IPS DF 19.7 (cell line): ENCODE measurements at regions not wholly inside any gene's neighbourhood (a gene's known extent, or its start where the extent isn't known, plus 50 kb on each side); places are given as distances from the start of the nearest gene placed in this dataset.

Source experiments
- DNase-seq: peaks from one replicate; pipeline ENCODE4 v3.0.0-alpha.2; 2013; ENCODE audit warnings: low read depth, low spot score

GRCh38 chr15:79230766-79231165 is 51.8 kb upstream of the ANKRD34C start:
- DNase-seq = no peak

- no peak for DNase-seq
Measured at GRCh38 chr15:79222808-79223207, 59.7 kb upstream of the ANKRD34C start.

GRCh38 chr15:79221696-79222095 is 60.8 kb upstream of the ANKRD34C start:
- no peak for DNase-seq

- DNase-seq = no peak
Measured at GRCh38 chr15:79219393-79220056, 63.0 kb upstream of the ANKRD34C start.

- no peak for DNase-seq
Measured at GRCh38 chr15:79218588-79219200, 63.8 kb upstream of the ANKRD34C start.

- no peak for DNase-seq
Measured at GRCh38 chr15:79213650-79214049, 68.9 kb upstream of the ANKRD34C start.

GRCh38 chr15:79212589-79213157 is 69.8 kb upstream of the ANKRD34C start:
- no peak for DNase-seq

- DNase-seq = no peak
Measured at GRCh38 chr15:79211481-79211880, 71.0 kb upstream of the ANKRD34C start.

GRCh38 chr15:79209690-79210089 is 72.8 kb upstream of the ANKRD34C start:
- no peak for DNase-seq

GRCh38 chr15:79209116-79209515 is 73.4 kb upstream of the ANKRD34C start:
- no peak for DNase-seq

GRCh38 chr15:79208179-79208578 is 74.3 kb upstream of the ANKRD34C start:
- DNase-seq = no peak

GRCh38 chr15:79206940-79207339 is 75.6 kb upstream of the ANKRD34C start:
- no peak for DNase-seq

GRCh38 chr15:79204886-79205675 is 77.4 kb upstream of the ANKRD34C start:
- DNase-seq = no peak

GRCh38 chr15:79198461-79198860 is 84.1 kb upstream of the ANKRD34C start:
- no peak for DNase-seq

GRCh38 chr15:79197285-79197684 is 85.2 kb upstream of the ANKRD34C start:
- no peak for DNase-seq

- DNase-seq = no peak
Measured at GRCh38 chr15:79195802-79196201, 86.7 kb upstream of the ANKRD34C start.

- no peak for DNase-seq
Measured at GRCh38 chr15:79195239-79195638, 87.3 kb upstream of the ANKRD34C start.

GRCh38 chr15:79194386-79194785 is 88.1 kb upstream of the ANKRD34C start:
- no peak for DNase-seq

GRCh38 chr15:79193549-79193948 is 89.0 kb upstream of the ANKRD34C start:
- no peak for DNase-seq

GRCh38 chr15:79193103-79193502 is 89.4 kb upstream of the ANKRD34C start:
- no peak for DNase-seq

- DNase-seq = no peak
Measured at GRCh38 chr15:79192462-79193036, 90.0 kb upstream of the ANKRD34C start.

GRCh38 chr15:79190093-79190492 is 92.4 kb upstream of the ANKRD34C start:
- DNase-seq = no peak
